GM12878 (cell line): ENCODE measurements at regions not wholly inside any gene's neighbourhood (a gene's known extent, or its start where the extent isn't known, plus 50 kb on each side); places are given as distances from the start of the nearest gene placed in this dataset.

Experiments used
- ATAC-seq: fragments of 200-7000 bp; cut with Tn5 transposase; 3 replicates; pipeline ENCODE4 v1.9.1; 2020; ENCODE audit warnings: mild to moderate bottlenecking, moderate library complexity
- BruUV-seq: library from RNA; stranded (reverse); fragments of 400-500 nt; replicated peaks from 2 replicates; lab custom pipeline; 2021; lab: Mats Ljungman, UMichigan
- CTCF ChIA-PET: fragments of 300-600 bp; sonication (Branson Sonifier 250); formaldehyde crosslinking; extraction: SDS; loops from one replicate; lab custom pipeline; 2021; ENCODE audit warnings: inconsistent platforms; lab: Yijun Ruan, JAX
- POLR2A ChIA-PET: fragments of 350-600 bp; formaldehyde crosslinking; extraction: SDS; loops from one replicate; lab custom pipeline; 2021; ENCODE audit warnings: inconsistent platforms; lab: Charles Lee
- RAD21 ChIA-PET: fragments of 300-600 bp; sonication (Branson Sonifier 250); formaldehyde crosslinking; loops from one replicate; lab custom pipeline; 2023; ENCODE audit warnings: antibody characterized with exemption; ENCODE audit not compliant: unreplicated experiment; lab: Charles Lee
- SMC1A ChIA-PET: fragments of 300-600 bp; sonication (Branson Sonifier 250); formaldehyde crosslinking; loops from one replicate; lab custom pipeline; 2023; ENCODE audit not compliant: unreplicated experiment, uncharacterized antibody; lab: Charles Lee
- DNase-seq: peaks from one replicate; pipeline ENCODE4 v3.0.0-alpha.2; 2011; ENCODE audit warnings: low read depth, low spot score
- FAIRE-seq: peaks from 3 replicates; lab custom pipeline; 2011; peaks lifted over from hg19 to GRCh38; lab: Jason Lieb, UNC
- H2AFZ ChIP-seq: 2 replicates; pipeline ENCODE4 v1.6.0; 2011; ENCODE audit warnings: low read depth, low read length, control low read depth; ENCODE audit not compliant: control insufficient read depth
- H3K27ac ChIP-seq: 2 replicates; pipeline ENCODE4 v1.5.1; 2011; ENCODE audit warnings: control low read depth; ENCODE audit not compliant: control insufficient read depth, insufficient read depth
- H3K27me3 ChIP-seq, 2 experiments: replicated peaks in 1 of 2; 2 replicates each; pipeline versions ENCODE4 v1.6.0 to v1.6.1; 2011; ENCODE audit warnings: low read length in 1 of 2; ENCODE audit not compliant: control insufficient read depth in 2 of 2, insufficient read depth in 2 of 2
- H3K36me3 ChIP-seq, 2 experiments: 2 replicates each; pipeline ENCODE4 v1.5.1; 2011; ENCODE audit warnings: low read length in 1 of 2; ENCODE audit not compliant: control insufficient read depth in 2 of 2, insufficient read depth in 2 of 2
- H3K4me1 ChIP-seq: 2 replicates; pipeline ENCODE4 v1.6.1; 2011; ENCODE audit warnings: mild to moderate bottlenecking, low read length, moderate library complexity, mixed read lengths; ENCODE audit not compliant: control insufficient read depth, insufficient read depth
- H3K4me2 ChIP-seq: 2 replicates; pipeline ENCODE4 v1.6.0; 2011; ENCODE audit warnings: control low read depth; ENCODE audit not compliant: control insufficient read depth, insufficient read depth
- H3K4me3 ChIP-seq: fragments of 200-600 bp; sonication (generic); 2 replicates; pipeline ENCODE4 v1.5.1; 2016
- H3K79me2 ChIP-seq: 2 replicates; pipeline ENCODE4 v1.6.0; 2011; ENCODE audit warnings: low read length; ENCODE audit not compliant: control insufficient read depth, insufficient read depth
- H3K9ac ChIP-seq: 2 replicates; pipeline ENCODE4 v1.8.0; 2011; ENCODE audit warnings: low read length, control low read depth, mixed read lengths; ENCODE audit not compliant: control insufficient read depth, insufficient read depth
- H3K9me3 ChIP-seq: replicated peaks from 3 replicates; pipeline ENCODE4 v1.5.1; 2011; ENCODE audit warnings: mild to moderate bottlenecking, low read length; ENCODE audit not compliant: control insufficient read depth, insufficient read depth
- H4K20me1 ChIP-seq: 2 replicates; pipeline ENCODE4 v1.6.0; 2011; ENCODE audit not compliant: control insufficient read depth, insufficient read depth
- BCL11A ChIP-seq: IDR thresholded peaks from 2 replicates; pipeline ENCODE4 v1.6.1; 2011; ENCODE audit warnings: low read depth, low read length
- EED ChIP-seq: sonication (generic); IDR thresholded peaks from 2 replicates; pipeline ENCODE4 v1.6.1; 2016; ENCODE audit warnings: antibody characterized with exemption, low read depth
- IKZF1 ChIP-seq: fragments of 450-650 bp; conservative IDR thresholded peaks from 2 replicates; pipeline ENCODE4 v1.6.1; 2017; ENCODE audit warnings: antibody characterized with exemption, mild to moderate bottlenecking
- KDM1A ChIP-seq: fragments of 200-600 bp; sonication (generic); IDR thresholded peaks from 2 replicates; pipeline ENCODE4 v1.6.1; 2016; ENCODE audit warnings: borderline replicate concordance
- MEF2A ChIP-seq: IDR thresholded peaks from 2 replicates; pipeline ENCODE4 v1.6.1; 2011; ENCODE audit warnings: low read depth, mild to moderate bottlenecking, low read length, moderate library complexity; ENCODE audit not compliant: insufficient read depth
- MXI1 ChIP-seq: fragments of 150-350 bp; IDR thresholded peaks from 2 replicates; pipeline ENCODE4 v1.6.1; 2011; ENCODE audit warnings: low read depth, mild to moderate bottlenecking, inconsistent platforms, low read length, improper control_type of control experiment
- NFYB ChIP-seq: IDR thresholded peaks from 2 replicates; pipeline ENCODE4 v1.6.1; 2011; ENCODE audit warnings: low read depth, mild to moderate bottlenecking, low read length, improper control_type of control experiment, moderate library complexity; ENCODE audit not compliant: insufficient read depth
- NR2C1 ChIP-seq: fragments of 450-650 bp; IDR thresholded peaks from 2 replicates; pipeline ENCODE4 v1.6.1; 2017; ENCODE audit warnings: antibody characterized with exemption, mild to moderate bottlenecking, moderate library complexity
- POLR2AphosphoS2 ChIP-seq: IDR thresholded peaks from 2 replicates; pipeline ENCODE4 v1.6.1; 2011; ENCODE audit warnings: low read depth, mild to moderate bottlenecking, low read length, improper control_type of control experiment, moderate library complexity
- RELA ChIP-seq: fragments of 450-650 bp; IDR thresholded peaks from 2 replicates; pipeline ENCODE4 v1.8.0; 2014; ENCODE audit warnings: borderline replicate concordance; ENCODE audit not compliant: partially characterized antibody
- SP1 ChIP-seq: IDR thresholded peaks from one replicate; pipeline ENCODE4 v1.6.1; 2011; ENCODE audit warnings: low read depth, low read length
- USF2 ChIP-seq: IDR thresholded peaks from 2 replicates; pipeline ENCODE4 v1.6.1; 2011; ENCODE audit warnings: low read depth, low read length, improper control_type of control experiment, borderline replicate concordance
- WGBS: methylation state at CpG from one replicate; pipeline ENCODE4 v1.1.6; 2016; ENCODE audit warnings: low lambda C conversion rate; ENCODE audit not compliant: insufficient replicate concordance, insufficient coverage; ENCODE audit errors: missing lambda C conversion rate; 5-methylcytosine and 5-hydroxymethylcytosine counted together
- in situ Hi-C: fragments of 300-500 bp; cut with MboI; formaldehyde crosslinking; loops from 9 replicates; pipeline ENCODE4 v1.14.3; 2018; ENCODE audit warnings: mixed read lengths
- intact Hi-C: fragments of 100-400 bp; cut with micrococcal nuclease; formaldehyde crosslinking; loops from one replicate; pipeline ENCODE4 v1.14.2; 2022; ENCODE audit not compliant: unreplicated experiment
- TF ChIP-seq, protein P1 (sequence below): fragments of 450-650 bp; IDR thresholded peaks from 2 replicates; pipeline ENCODE4 v1.6.1; 2017; ENCODE audit warnings: mild to moderate bottlenecking, moderate library complexity

GRCh38 chr1:222004784-222005183 is 262.9 kb upstream of the DUSP10 start:
- ChIA-PET CTCF (interaction anchor here (0.9 to 1.1 kb wide), 2 partner anchors 12 to 79 kb away, joined by 3 read pairs; no protein-coding TSS in a partner anchor), RAD21 (no interaction called here), SMC1A (interaction anchor here (0.6 to 1.6 kb wide), 3 partner anchors 9 to 686 kb away, joined by 3 to 4 read pairs (median 3); no protein-coding TSS in a partner anchor), POLR2A (no interaction called here)
- no peak overlapping the region for H3K9ac ChIP-seq
- H3K27ac ChIP-seq = no peak overlapping the region
- TF ChIP-seq BCL11A (no peak), KDM1A (no peak)
- H3K9me3 ChIP-seq = no peaks in the 10 kb centered on the region
- DNase-seq (no peak), ATAC-seq (no peak), FAIRE-seq (no peak)
- intact Hi-C loops = loop anchor here (5.0 kb wide), 3 partner anchors 122 to 262 kb away; partner anchors contain the start of gene DUSP10
- no peaks in the 10 kb centered on the region for H3K79me2 ChIP-seq
- in situ Hi-C loops = no loop called here
- H3K4me3 ChIP-seq = no peak overlapping the region
- no peak overlapping the region for H3K4me2 ChIP-seq
- H3K27me3 ChIP-seq = no peaks in the 10 kb centered on the region
- WGBS = 66% methylated on average over 2 of the region's 2 CpGs
- BruUV-seq = no TSS peak
- no peak overlapping the region for H2AFZ ChIP-seq
- H3K4me1 ChIP-seq = no peaks in the 10 kb centered on the region
- no peaks in the 10 kb centered on the region for H3K36me3 ChIP-seq
- no peaks in the 10 kb centered on the region for H4K20me1 ChIP-seq

GRCh38 chr1:222004034-222004433 is 262.1 kb upstream of the DUSP10 start:
- no peak overlapping the region for H3K27ac ChIP-seq
- no peaks in the 10 kb centered on the region for H3K36me3 ChIP-seq
- H3K4me3 ChIP-seq = no peak overlapping the region
- H3K9ac ChIP-seq = no peak overlapping the region
- WGBS = 64% methylated on average over 3 of the region's 3 CpGs
- CTCF ChIA-PET = interaction anchor here (1.1 kb wide), 1 partner anchor 11 kb away, joined by 3 read pairs; no protein-coding TSS in a partner anchor
- no peaks in the 10 kb centered on the region for H3K79me2 ChIP-seq
- no peaks in the 10 kb centered on the region for H4K20me1 ChIP-seq
- ATAC-seq (no peak), FAIRE-seq (no peak), DNase-seq (no peak)
- no peaks in the 10 kb centered on the region for H3K27me3 ChIP-seq
- H3K9me3 ChIP-seq = no peaks in the 10 kb centered on the region
- H3K4me2 ChIP-seq = no peak overlapping the region
- H3K4me1 ChIP-seq = no peaks in the 10 kb centered on the region
- POLR2A ChIA-PET = no interaction called here
- in situ Hi-C loops = no loop called here
- SMC1A ChIA-PET = interaction anchor here (1.4 to 2.1 kb wide), 3 partner anchors 10 to 12 kb away, joined by 3 to 6 read pairs (median 4); no protein-coding TSS in a partner anchor
- no peak overlapping the region for H2AFZ ChIP-seq
- no TSS peak for BruUV-seq
- intact Hi-C loops = no loop called here
- RAD21 ChIA-PET = no interaction called here
- TF ChIP-seq BCL11A = no peak
- TF ChIP-seq IKZF1 = no peak
- no peak for TF ChIP-seq NFYB
- TF ChIP-seq SP1 = no peak
- TF ChIP-seq POLR2AphosphoS2 = no peak
- TF ChIP-seq EED = no peak
- TF ChIP-seq NR2C1 = no peak
- TF ChIP-seq MXI1 = no peak
- TF ChIP-seq RELA = no peak
- TF ChIP-seq MEF2A = no peak
- TF ChIP-seq, protein P1, sequence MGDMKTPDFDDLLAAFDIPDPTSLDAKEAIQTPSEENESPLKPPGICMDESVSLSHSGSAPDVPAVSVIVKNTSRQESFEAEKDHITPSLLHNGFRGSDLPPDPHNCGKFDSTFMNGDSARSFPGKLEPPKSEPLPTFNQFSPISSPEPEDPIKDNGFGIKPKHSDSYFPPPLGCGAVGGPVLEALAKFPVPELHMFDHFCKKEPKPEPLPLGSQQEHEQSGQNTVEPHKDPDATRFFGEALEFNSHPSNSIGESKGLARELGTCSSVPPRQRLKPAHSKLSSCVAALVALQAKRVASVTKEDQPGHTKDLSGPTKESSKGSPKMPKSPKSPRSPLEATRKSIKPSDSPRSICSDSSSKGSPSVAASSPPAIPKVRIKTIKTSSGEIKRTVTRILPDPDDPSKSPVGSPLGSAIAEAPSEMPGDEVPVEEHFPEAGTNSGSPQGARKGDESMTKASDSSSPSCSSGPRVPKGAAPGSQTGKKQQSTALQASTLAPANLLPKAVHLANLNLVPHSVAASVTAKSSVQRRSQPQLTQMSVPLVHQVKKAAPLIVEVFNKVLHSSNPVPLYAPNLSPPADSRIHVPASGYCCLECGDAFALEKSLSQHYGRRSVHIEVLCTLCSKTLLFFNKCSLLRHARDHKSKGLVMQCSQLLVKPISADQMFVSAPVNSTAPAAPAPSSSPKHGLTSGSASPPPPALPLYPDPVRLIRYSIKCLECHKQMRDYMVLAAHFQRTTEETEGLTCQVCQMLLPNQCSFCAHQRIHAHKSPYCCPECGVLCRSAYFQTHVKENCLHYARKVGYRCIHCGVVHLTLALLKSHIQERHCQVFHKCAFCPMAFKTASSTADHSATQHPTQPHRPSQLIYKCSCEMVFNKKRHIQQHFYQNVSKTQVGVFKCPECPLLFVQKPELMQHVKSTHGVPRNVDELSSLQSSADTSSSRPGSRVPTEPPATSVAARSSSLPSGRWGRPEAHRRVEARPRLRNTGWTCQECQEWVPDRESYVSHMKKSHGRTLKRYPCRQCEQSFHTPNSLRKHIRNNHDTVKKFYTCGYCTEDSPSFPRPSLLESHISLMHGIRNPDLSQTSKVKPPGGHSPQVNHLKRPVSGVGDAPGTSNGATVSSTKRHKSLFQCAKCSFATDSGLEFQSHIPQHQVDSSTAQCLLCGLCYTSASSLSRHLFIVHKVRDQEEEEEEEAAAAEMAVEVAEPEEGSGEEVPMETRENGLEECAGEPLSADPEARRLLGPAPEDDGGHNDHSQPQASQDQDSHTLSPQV = no peak
- no peak for TF ChIP-seq USF2
